Smooth muscle cell (in vitro differentiated cells): ENCODE measurements at regions not wholly inside any gene's neighbourhood (a gene's known extent, or its start where the extent isn't known, plus 50 kb on each side); places are given as distances from the start of the nearest gene placed in this dataset.

Experiments
- DNase-seq: peaks from one replicate; lab custom pipeline; 2025; ENCODE audit not compliant: unreplicated experiment; lab: John Stamatoyannopoulos, UW
- H2AFZ ChIP-seq: fragments of 200-600 bp; sonication (generic); 2 replicates; pipeline ENCODE4 v1.6.0; 2016; ENCODE audit warnings: antibody characterized with exemption, low read depth, mild to moderate bottlenecking
- H3F3A ChIP-seq: fragments of 200-600 bp; sonication (generic); 2 replicates; pipeline ENCODE4 v1.6.0; 2017; ENCODE audit warnings: antibody characterized with exemption, low read depth
- H3K27ac ChIP-seq: fragments of 200-600 bp; sonication (generic); 2 replicates; pipeline ENCODE4 v1.5.1; 2016; ENCODE audit warnings: low read depth, mild to moderate bottlenecking
- H3K27me3 ChIP-seq: fragments of 200-600 bp; sonication (generic); 2 replicates; pipeline ENCODE4 v1.6.1; 2016; ENCODE audit warnings: low read depth, mild to moderate bottlenecking
- H3K36me3 ChIP-seq: fragments of 200-600 bp; sonication (generic); 2 replicates; pipeline ENCODE4 v1.5.1; 2016; ENCODE audit warnings: low read depth
- H3K4me1 ChIP-seq: fragments of 200-600 bp; sonication (generic); 2 replicates; pipeline ENCODE4 v1.5.1; 2016; ENCODE audit warnings: low read depth
- H3K4me2 ChIP-seq: fragments of 200-600 bp; sonication (generic); 2 replicates; pipeline ENCODE4 v1.6.0; 2016; ENCODE audit warnings: mild to moderate bottlenecking
- H3K4me3 ChIP-seq: fragments of 200-600 bp; sonication (generic); 2 replicates; pipeline ENCODE4 v1.5.1; 2016; ENCODE audit warnings: mild to moderate bottlenecking
- H3K79me2 ChIP-seq: fragments of 200-600 bp; sonication (generic); 2 replicates; pipeline ENCODE4 v1.6.0; 2016; ENCODE audit warnings: low read depth, mild to moderate bottlenecking
- H3K9ac ChIP-seq: fragments of 200-600 bp; sonication (generic); 2 replicates; pipeline ENCODE4 v1.6.0; 2016; ENCODE audit warnings: low read depth
- H3K9me3 ChIP-seq: fragments of 200-600 bp; sonication (generic); replicated peaks from 2 replicates; pipeline ENCODE4 v1.5.1; 2016; ENCODE audit warnings: low read depth
- H4K20me1 ChIP-seq: fragments of 200-600 bp; sonication (generic); 2 replicates; pipeline ENCODE4 v1.6.0; 2016; ENCODE audit warnings: low read depth
- WGBS: methylation state at CpG from one replicate; pipeline ENCODE4 v1.1.7; 2016; ENCODE audit warnings: low lambda C conversion rate; 5-methylcytosine and 5-hydroxymethylcytosine counted together
- TF ChIP-seq, protein P1 (sequence below): fragments of 200-600 bp; sonication (generic); IDR thresholded peaks from 2 replicates; pipeline ENCODE4 v1.5.1; 2017; ENCODE audit warnings: borderline replicate concordance, mild to moderate bottlenecking, antibody characterized with exemption; ENCODE audit not compliant: insufficient read depth, poor library complexity, severe bottlenecking

DNA sequence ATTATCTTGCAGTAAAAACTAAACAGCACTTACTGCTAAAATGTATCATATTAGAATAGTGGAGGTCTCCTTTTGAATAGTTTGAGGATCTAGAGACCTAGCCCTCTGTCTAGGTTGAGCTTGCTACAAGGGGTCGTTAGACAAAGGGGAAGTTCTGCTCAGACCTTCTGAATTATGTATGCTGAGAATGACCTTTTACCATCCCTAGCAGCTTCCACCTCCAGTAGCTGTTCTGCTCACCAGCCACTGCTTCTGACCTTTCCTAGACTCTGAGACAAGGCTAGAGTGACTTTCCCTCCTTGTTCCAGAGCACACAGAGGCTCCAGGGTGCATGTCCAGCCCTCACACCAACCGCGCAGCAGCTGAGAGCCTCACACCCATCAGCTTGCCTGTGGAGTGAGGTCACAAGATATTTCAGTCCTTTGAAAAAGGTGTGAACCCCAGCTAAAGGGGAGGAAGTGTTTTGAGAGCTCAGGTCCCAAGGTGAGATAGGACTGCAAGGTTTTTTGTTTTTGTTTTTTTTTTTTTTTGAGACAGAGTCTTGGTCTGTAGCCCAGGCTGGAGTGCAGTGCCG lies 289.3 kb upstream of the TNP1 start:
- Histone ChIP-seq H3F3A (no peaks in the 10 kb centered on the region), H3K79me2 (no peaks in the 10 kb centered on the region), H4K20me1 (no peaks in the 10 kb centered on the region), H3K27me3 (no peaks in the 10 kb centered on the region), H3K4me1 (peaks cover 8% of the 10 kb centered on the region), H2AFZ (peak overlapping the region; percentile 59), H3K36me3 (no peaks in the 10 kb centered on the region), H3K27ac (peak overlapping the region; percentile 92), H3K4me2 (no peak overlapping the region), H3K9me3 (no peaks in the 10 kb centered on the region), H3K4me3 (no peak overlapping the region), H3K9ac (no peak overlapping the region)
- TF ChIP-seq, protein P1, sequence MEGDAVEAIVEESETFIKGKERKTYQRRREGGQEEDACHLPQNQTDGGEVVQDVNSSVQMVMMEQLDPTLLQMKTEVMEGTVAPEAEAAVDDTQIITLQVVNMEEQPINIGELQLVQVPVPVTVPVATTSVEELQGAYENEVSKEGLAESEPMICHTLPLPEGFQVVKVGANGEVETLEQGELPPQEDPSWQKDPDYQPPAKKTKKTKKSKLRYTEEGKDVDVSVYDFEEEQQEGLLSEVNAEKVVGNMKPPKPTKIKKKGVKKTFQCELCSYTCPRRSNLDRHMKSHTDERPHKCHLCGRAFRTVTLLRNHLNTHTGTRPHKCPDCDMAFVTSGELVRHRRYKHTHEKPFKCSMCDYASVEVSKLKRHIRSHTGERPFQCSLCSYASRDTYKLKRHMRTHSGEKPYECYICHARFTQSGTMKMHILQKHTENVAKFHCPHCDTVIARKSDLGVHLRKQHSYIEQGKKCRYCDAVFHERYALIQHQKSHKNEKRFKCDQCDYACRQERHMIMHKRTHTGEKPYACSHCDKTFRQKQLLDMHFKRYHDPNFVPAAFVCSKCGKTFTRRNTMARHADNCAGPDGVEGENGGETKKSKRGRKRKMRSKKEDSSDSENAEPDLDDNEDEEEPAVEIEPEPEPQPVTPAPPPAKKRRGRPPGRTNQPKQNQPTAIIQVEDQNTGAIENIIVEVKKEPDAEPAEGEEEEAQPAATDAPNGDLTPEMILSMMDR: no peak
- 86% methylated on average over 4 of the region's 4 CpGs for WGBS
- DNase-seq: no peak

DNA sequence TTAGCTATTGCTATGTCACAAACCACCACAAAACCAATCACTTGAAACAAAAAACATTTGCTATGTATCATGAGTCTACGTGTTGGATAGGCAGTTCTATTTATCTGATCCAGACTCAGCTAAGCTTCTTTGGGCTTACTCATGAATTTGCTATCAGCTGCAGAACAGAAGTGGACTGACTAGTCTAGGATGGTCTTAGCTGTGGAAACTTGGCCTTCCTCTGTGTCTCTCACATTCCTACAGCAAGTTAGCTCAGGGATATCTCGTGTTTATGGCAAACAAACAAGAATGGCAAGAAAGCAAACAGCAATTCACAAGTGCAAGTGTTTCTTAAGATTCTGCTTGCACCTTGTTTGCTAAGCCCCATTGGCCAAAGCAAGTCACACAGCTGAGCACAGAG lies 288.0 kb upstream of the TNP1 start:
- TF ChIP-seq, protein P1: no peak
- Histone ChIP-seq H3K9me3 (no peaks in the 10 kb centered on the region), H2AFZ (peak overlapping the region; percentile 70), H3K36me3 (no peaks in the 10 kb centered on the region), H3F3A (no peaks in the 10 kb centered on the region), H3K9ac (peak overlapping the region; percentile 69), H3K4me2 (peak overlapping the region; percentile 48), H3K79me2 (no peaks in the 10 kb centered on the region), H4K20me1 (no peaks in the 10 kb centered on the region), H3K4me1 (peaks cover 8% of the 10 kb centered on the region), H3K4me3 (no peak overlapping the region), H3K27me3 (no peaks in the 10 kb centered on the region), H3K27ac (peak overlapping the region; percentile 92)
- 2% methylated on average over 2 of the region's 2 CpGs for WGBS
- DNase-seq: no peak

DNA sequence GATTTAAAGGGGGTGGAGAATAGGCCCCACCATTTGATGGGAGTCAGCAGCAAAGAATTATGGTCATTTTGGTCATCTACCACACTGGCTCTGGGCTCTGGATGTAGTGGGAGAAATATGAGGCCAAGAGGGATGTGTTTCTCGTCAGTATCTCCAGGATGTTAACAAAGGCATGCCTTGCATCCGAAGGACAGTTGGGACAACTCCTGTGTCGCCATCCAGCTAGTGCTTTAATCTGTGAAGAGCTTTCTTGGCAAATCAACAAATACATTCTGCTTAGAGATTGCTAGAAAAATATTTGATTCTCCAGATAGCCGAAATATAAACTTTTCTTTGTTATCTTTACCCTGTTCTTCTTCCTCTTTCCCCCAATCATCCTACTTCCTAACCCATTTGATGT lies 287.1 kb upstream of the TNP1 start:
- peak overlapping the region; percentile 69 for H3K9ac ChIP-seq
- 75% methylated on average over 4 of the region's 4 CpGs for WGBS
- peak overlapping the region; percentile 48 for H3K4me2 ChIP-seq
- no peaks in the 10 kb centered on the region for H3K27me3 ChIP-seq
- H3K4me3 ChIP-seq: no peak overlapping the region
- no peaks in the 10 kb centered on the region for H3K79me2 ChIP-seq
- peak overlapping the region; percentile 70 for H2AFZ ChIP-seq
- H4K20me1 ChIP-seq: no peaks in the 10 kb centered on the region
- TF ChIP-seq, protein P1: no peak
- peak overlapping the region; percentile 92 for H3K27ac ChIP-seq
- no peaks in the 10 kb centered on the region for H3K36me3 ChIP-seq
- peaks cover 8% of the 10 kb centered on the region for H3K4me1 ChIP-seq
- DNase-seq: no peak
- no peaks in the 10 kb centered on the region for H3K9me3 ChIP-seq
- no peaks in the 10 kb centered on the region for H3F3A ChIP-seq

DNA sequence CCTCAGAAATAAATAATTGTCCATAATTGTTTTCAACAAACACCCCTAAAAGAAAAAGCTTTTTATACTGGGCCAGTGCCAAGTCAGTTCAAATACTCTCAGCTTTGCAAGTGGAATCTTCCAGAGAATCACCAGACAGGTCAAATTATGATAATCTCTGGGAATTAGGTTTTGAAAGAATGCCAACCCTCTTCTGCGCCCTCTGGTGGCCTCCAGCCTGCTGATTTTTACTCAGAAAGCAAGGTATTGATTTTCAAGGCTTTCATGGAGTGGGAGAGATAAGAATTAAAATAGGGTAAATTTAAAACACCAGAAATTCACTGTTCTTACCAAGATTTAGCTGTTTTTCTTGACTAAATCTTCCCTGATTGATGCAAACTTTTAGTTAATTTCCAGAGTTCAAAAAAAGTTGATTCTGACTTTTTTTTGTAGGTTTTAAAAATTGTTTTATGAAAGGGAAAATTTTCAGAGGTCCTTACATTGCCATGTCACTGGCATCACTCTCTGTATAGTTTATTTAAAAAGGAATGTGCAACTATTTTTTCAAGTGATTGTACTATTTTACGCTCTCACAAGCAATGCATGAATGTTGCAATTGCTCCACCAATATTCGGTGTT lies 282.9 kb upstream of the TNP1 start:
- no peak overlapping the region for H3K4me2 ChIP-seq
- peaks cover 6% of the 10 kb centered on the region for H3K4me1 ChIP-seq
- DNase-seq: no peak
- TF ChIP-seq, protein P1: peak; percentile 31
- H4K20me1 ChIP-seq: no peaks in the 10 kb centered on the region
- H2AFZ ChIP-seq: no peak overlapping the region
- peaks cover 13% of the 10 kb centered on the region for H3K9me3 ChIP-seq
- no peak overlapping the region for H3K27ac ChIP-seq
- no peaks in the 10 kb centered on the region for H3K27me3 ChIP-seq
- WGBS: 71% methylated on average over 3 of the region's 3 CpGs
- peaks cover 6% of the 10 kb centered on the region for H3K36me3 ChIP-seq
- H3F3A ChIP-seq: no peaks in the 10 kb centered on the region
- no peak overlapping the region for H3K9ac ChIP-seq
- H3K4me3 ChIP-seq: no peak overlapping the region
- no peaks in the 10 kb centered on the region for H3K79me2 ChIP-seq
